B cell (primary cell): ENCODE measurements at regions not wholly inside any gene's neighbourhood (a gene's known extent, or its start where the extent isn't known, plus 50 kb on each side); places are given as distances from the start of the nearest gene placed in this dataset.

Experiments used
- ATAC-seq: fragments of 200-7000 bp; cut with Tn5 transposase; one replicate; pipeline ENCODE4 v1.10.0; 2021; ENCODE audit warnings: low read depth, mild to moderate bottlenecking, moderate number of reproducible peaks, moderate library complexity
- CTCF ChIA-PET: fragments of 350-600 bp; sonication (Branson Sonifier 250); formaldehyde crosslinking; loops from one replicate; lab custom pipeline; 2021; ENCODE audit warnings: antibody characterized with exemption, inconsistent platforms; lab: Charles Lee
- POLR2A ChIA-PET: fragments of 350-600 bp; sonication (Branson Sonifier 250); formaldehyde crosslinking; loops from one replicate; lab custom pipeline; 2021; ENCODE audit warnings: antibody characterized with exemption; lab: Charles Lee
- DNase-seq: peaks from one replicate; pipeline ENCODE4 v3.0.0; 2013
- H2AFZ ChIP-seq: 2 replicates; pipeline ENCODE4 v1.6.1; 2012; ENCODE audit warnings: mild to moderate bottlenecking, low read depth, low read length; ENCODE audit not compliant: insufficient read depth, poor library complexity, severe bottlenecking
- H3K27ac ChIP-seq, 2 donors: 1 replicate in 1 of 2; 2 replicates in 1 of 2; pipeline ENCODE4 v1.5.1; 2012 to 2013; ENCODE audit warnings: low read length in 2 of 2, mild to moderate bottlenecking in 2 of 2, moderate library complexity in 1 of 2
- H3K27me3 ChIP-seq, 4 experiments: fragments of 200-600 bp in 1 of 4; sonication (generic) in 1 of 4; replicated peaks in 1 of 4; 1 replicate in 2 of 4; 2 replicates in 2 of 4; pipeline versions ENCODE4 v1.6.1 to v1.7.0; 2013 to 2016; ENCODE audit warnings: low read length in 3 of 4, mild to moderate bottlenecking in 2 of 4, mixed read lengths in 1 of 4, moderate library complexity in 1 of 4; ENCODE audit not compliant: insufficient read depth in 4 of 4, control insufficient read depth in 3 of 4; ENCODE audit errors: control extremely low read depth in 1 of 4
- H3K36me3 ChIP-seq, 2 experiments: replicated peaks in 1 of 2; 1 replicate in 1 of 2; 2 replicates in 1 of 2; pipeline versions ENCODE4 v1.6.1 to v1.7.1; 2013; ENCODE audit warnings: low read length in 1 of 2; ENCODE audit not compliant: insufficient read depth in 2 of 2, control insufficient read depth in 1 of 2; ENCODE audit errors: control extremely low read depth in 1 of 2, extremely low read depth in 1 of 2
- H3K4me1 ChIP-seq, 2 donors: fragments of 200-600 bp in 1 of 2; sonication (generic) in 1 of 2; 1 replicate in 1 of 2; 2 replicates in 1 of 2; pipeline versions ENCODE4 v1.5.1 to v1.6.1; 2013 to 2017; ENCODE audit warnings: low read length in 2 of 2; ENCODE audit not compliant: control insufficient read depth in 2 of 2, insufficient read depth in 2 of 2
- H3K4me2 ChIP-seq: replicated peaks from 2 replicates; pipeline ENCODE3; 2012; ENCODE audit warnings: mild to moderate bottlenecking, low read depth, low read length; ENCODE audit not compliant: poor library complexity, severe bottlenecking
- H3K4me3 ChIP-seq, 5 experiments: fragments of 200-600 bp in 1 of 5; sonication (generic) in 1 of 5; 1 replicate in 3 of 5; 2 replicates in 2 of 5; pipeline versions ENCODE4 v1.5.1 to v1.7.0; 2011 to 2016; ENCODE audit warnings: low read length in 4 of 5, mild to moderate bottlenecking in 4 of 5, low read depth in 2 of 5, control low read depth in 1 of 5, moderate library complexity in 1 of 5; ENCODE audit not compliant: insufficient read depth in 1 of 5; ENCODE audit errors: control extremely low read depth in 1 of 5, extremely low read depth in 1 of 5
- H3K79me2 ChIP-seq: fragments of 200-600 bp; sonication (generic); one replicate; pipeline ENCODE4 v1.6.0; 2016; ENCODE audit warnings: low read length; ENCODE audit not compliant: control insufficient read depth, insufficient read depth
- H3K9ac ChIP-seq: fragments of 200-600 bp; sonication (generic); 2 replicates; pipeline ENCODE4 v1.6.1; 2017; ENCODE audit warnings: mild to moderate bottlenecking, low read length, moderate library complexity
- H3K9me3 ChIP-seq, 3 donors: one replicate each; pipeline versions ENCODE4 v1.6.1 to v1.7.1; 2013; ENCODE audit warnings: low read length in 2 of 3; ENCODE audit not compliant: control insufficient read depth in 2 of 3, insufficient read depth in 1 of 3; ENCODE audit errors: control extremely low read depth in 1 of 3
- H4K20me1 ChIP-seq: 2 replicates; pipeline ENCODE4 v1.6.0; 2012; ENCODE audit warnings: mild to moderate bottlenecking, low read length; ENCODE audit not compliant: insufficient read depth, control insufficient read depth, poor library complexity, severe bottlenecking
- H3K27ac Mint-ChIP-seq: one replicate; pipeline ENCODE4 v1.8.0; 2021; ENCODE audit warnings: mixed read lengths
- H3K27me3 Mint-ChIP-seq: one replicate; pipeline ENCODE4 v1.8.0; 2021; ENCODE audit warnings: mixed read lengths
- H3K4me1 Mint-ChIP-seq: one replicate; pipeline ENCODE4 v1.8.0; 2021; ENCODE audit warnings: mixed read lengths
- H3K4me3 Mint-ChIP-seq: one replicate; pipeline ENCODE4 v1.8.0; 2021; ENCODE audit warnings: mixed read lengths
- H3K9me3 Mint-ChIP-seq: one replicate; pipeline ENCODE4 v1.8.0; 2022; ENCODE audit warnings: mixed read lengths; ENCODE audit not compliant: insufficient read depth
- CTCF ChIP-seq: fragments of 200-600 bp; IDR thresholded peaks from one replicate; pipeline ENCODE4 v1.8.0; 2022; ENCODE audit warnings: antibody characterized with exemption, mild to moderate bottlenecking
- EZH2 ChIP-seq: IDR thresholded peaks from 2 replicates; pipeline ENCODE4 v1.6.1; 2012; ENCODE audit warnings: borderline replicate concordance, low read depth, mild to moderate bottlenecking, moderate library complexity, low read length; ENCODE audit not compliant: insufficient read depth, poor library complexity, severe bottlenecking
- WGBS: methylation state at CpG from one replicate; pipeline ENCODE4 v1.1.5; 2013; ENCODE audit warnings: missing lambda C conversion rate; ENCODE audit not compliant: insufficient coverage; 5-methylcytosine and 5-hydroxymethylcytosine counted together
- intact Hi-C: fragments of 100-400 bp; cut with micrococcal nuclease; formaldehyde crosslinking; loops from one replicate; pipeline ENCODE4 v1.10.0; 2022

- no peak overlapping the region for H3K4me3 Mint-ChIP-seq
- peaks cover 13% of the 10 kb centered on the region for H3K27me3 Mint-ChIP-seq
- DNase-seq: no peak
- Histone ChIP-seq H3K4me1 (no peaks in the 10 kb centered on the region), H4K20me1 (no peaks in the 10 kb centered on the region), H3K27me3 (no peaks in the 10 kb centered on the region), H3K79me2 (no peaks in the 10 kb centered on the region), H3K9me3 (no peaks in the 10 kb centered on the region), H3K36me3 (no peaks in the 10 kb centered on the region), H3K9ac (no peak overlapping the region), H2AFZ (no peak overlapping the region), H3K27ac (no peak overlapping the region), H3K4me2 (no peak overlapping the region), H3K4me3 (no peak overlapping the region)
- ATAC-seq: no peak
- POLR2A ChIA-PET: no interaction called here
- no peaks in the 10 kb centered on the region for H3K4me1 Mint-ChIP-seq
- H3K9me3 Mint-ChIP-seq: no peaks in the 10 kb centered on the region
- TF ChIP-seq CTCF (no peak), EZH2 (no peak)
- CTCF ChIA-PET: no interaction called here
- intact Hi-C loops: no loop called here
- no peak overlapping the region for H3K27ac Mint-ChIP-seq
- 20% methylated on average over 1 of the region's 3 CpGs for WGBS
Measured at GRCh38 chr10:45064998-45065397, 64.3 kb downstream of the ZNF22 start.

GRCh38 chr10:45071043-45071813 is 70.5 kb downstream of the ZNF22 start:
- Histone ChIP-seq H3K27ac (no peak overlapping the region), H3K4me3 (no peak overlapping the region), H3K27me3 (no peaks in the 10 kb centered on the region), H2AFZ (no peak overlapping the region), H3K36me3 (no peaks in the 10 kb centered on the region), H3K4me2 (no peak overlapping the region), H4K20me1 (no peaks in the 10 kb centered on the region), H3K79me2 (no peaks in the 10 kb centered on the region), H3K9me3 (peaks cover 0 to 17% (median 0%) of the 10 kb centered on the region in 3 donors), H3K9ac (no peak overlapping the region), H3K4me1 (no peaks in the 10 kb centered on the region)
- CTCF ChIA-PET: no interaction called here
- Mint-ChIP-seq H3K4me1 (no peaks in the 10 kb centered on the region), H3K27ac (no peak overlapping the region), H3K27me3 (peaks cover 8% of the 10 kb centered on the region), H3K9me3 (no peaks in the 10 kb centered on the region), H3K4me3 (no peak overlapping the region)
- ATAC-seq: no peak
- POLR2A ChIA-PET: no interaction called here
- DNase-seq: no peak
- TF ChIP-seq CTCF: no peak
- no peak for TF ChIP-seq EZH2
- intact Hi-C loops: no loop called here
- 87% methylated on average over 11 of the region's 14 CpGs for WGBS
